ENCODE measurements at regions not wholly inside any gene's neighbourhood (a gene's known extent, or its start where the extent isn't known, plus 50 kb on each side); places are given as distances from the start of the nearest gene placed in this dataset.

GRCh38 chr7:115649429-115649828 lies 381.1 kb downstream of the TFEC start:
- H3K4me3 ChIP-seq (ENCODE audit: low read length in 2 of 2), result no peak overlapping the region
- POLR2A ChIA-PET (ENCODE audit: partially characterized antibody), result interaction anchor here (0.6 kb wide), 1 partner anchor 8 kb away, joined by 4 read pairs; no protein-coding TSS in a partner anchor
- no peaks in the 10 kb centered on the region for H3K4me1 Mint-ChIP-seq
- H3K4me1 ChIP-seq (ENCODE audit: insufficient read depth, low read length), result no peaks in the 10 kb centered on the region
- H3K9me3 Mint-ChIP-seq, result peaks cover 0 to 5% (median 0%) of the 10 kb centered on the region in 8 donors
- no peak overlapping the region for H3K27ac Mint-ChIP-seq
- H3K4me3 Mint-ChIP-seq, result no peak overlapping the region
- CTCF ChIA-PET (ENCODE audit: partially characterized antibody), result no interaction called here
- H3K27me3 Mint-ChIP-seq, result no peaks in the 10 kb centered on the region
- H3K27ac ChIP-seq (ENCODE audit: low read depth, low read length), result no peak overlapping the region
- no peak for DNase-seq
- no peaks in the 10 kb centered on the region for H3K27me3 ChIP-seq (ENCODE audit: insufficient read depth, low read length)
- H3K9me3 ChIP-seq (ENCODE audit: control insufficient read depth in 1 of 2, low read length in 2 of 2), result no peaks in the 10 kb centered on the region
- H3K36me3 Mint-ChIP-seq, result no peaks in the 10 kb centered on the region
- intact Hi-C loops (cut with micrococcal nuclease), result no loop called here
- no peaks in the 10 kb centered on the region for H3K36me3 ChIP-seq (ENCODE audit: insufficient read depth, low read length)

- no peak overlapping the region for H3K4me3 Mint-ChIP-seq
- CTCF ChIA-PET (ENCODE audit: partially characterized antibody), result interaction anchor here (0.6 kb wide), 1 partner anchor 9 kb away, joined by 3 read pairs; no protein-coding TSS in a partner anchor
- H3K4me3 ChIP-seq (ENCODE audit: low read length in 2 of 2), result no peak overlapping the region
- no peak overlapping the region for H3K27ac ChIP-seq (ENCODE audit: low read depth, low read length)
- no peaks in the 10 kb centered on the region for H3K4me1 Mint-ChIP-seq
- H3K4me1 ChIP-seq (ENCODE audit: insufficient read depth, low read length), result no peaks in the 10 kb centered on the region
- POLR2A ChIA-PET (ENCODE audit: partially characterized antibody), result no interaction called here
- H3K27ac Mint-ChIP-seq, result no peak overlapping the region
- H3K27me3 Mint-ChIP-seq, result no peaks in the 10 kb centered on the region
- intact Hi-C loops (cut with micrococcal nuclease), result no loop called here
- H3K9me3 ChIP-seq (ENCODE audit: control insufficient read depth in 1 of 2, low read length in 2 of 2), result no peaks in the 10 kb centered on the region
- DNase-seq, result no peak
- peaks cover 0 to 5% (median under 1%) of the 10 kb centered on the region in 8 donors for H3K9me3 Mint-ChIP-seq
- H3K27me3 ChIP-seq (ENCODE audit: insufficient read depth, low read length), result no peaks in the 10 kb centered on the region
- H3K36me3 Mint-ChIP-seq, result no peaks in the 10 kb centered on the region
- H3K36me3 ChIP-seq (ENCODE audit: insufficient read depth, low read length), result no peaks in the 10 kb centered on the region
Observed at GRCh38 chr7:115647712-115648111, 382.9 kb downstream of the TFEC start.

- no peak overlapping the region for H3K4me3 Mint-ChIP-seq
- DNase-seq, result no peak
- CTCF ChIA-PET (ENCODE audit: partially characterized antibody), result no interaction called here
Observed at GRCh38 chr7:115642194-115642593, 388.4 kb downstream of the TFEC start.

GRCh38 chr7:115638853-115639252 lies 391.7 kb downstream of the TFEC start:
- no peaks in the 10 kb centered on the region for H3K36me3 Mint-ChIP-seq
- H3K4me1 Mint-ChIP-seq, result no peaks in the 10 kb centered on the region
- H3K9me3 Mint-ChIP-seq, result peaks cover 0 to 11% (median 8%) of the 10 kb centered on the region in 8 donors
- no peak overlapping the region for H3K27ac Mint-ChIP-seq
- H3K27me3 Mint-ChIP-seq, result peaks cover 1 to 6% of the 10 kb centered on the region in 2 donors
- peaks cover 0 to 4% of the 10 kb centered on the region in 2 donors for H3K9me3 ChIP-seq (ENCODE audit: control insufficient read depth in 1 of 2, low read length in 2 of 2)
- H3K36me3 ChIP-seq (ENCODE audit: insufficient read depth, low read length), result no peaks in the 10 kb centered on the region
- H3K27ac ChIP-seq (ENCODE audit: low read depth, low read length), result no peak overlapping the region
- no peak for DNase-seq
- ChIA-PET CTCF (ENCODE audit: partially characterized antibody) (interaction anchor here (0.7 kb wide), 1 partner anchor 9 kb away, joined by 3 read pairs; no protein-coding TSS in a partner anchor), POLR2A (ENCODE audit: partially characterized antibody) (no interaction called here)
- no peaks in the 10 kb centered on the region for H3K27me3 ChIP-seq (ENCODE audit: insufficient read depth, low read length)
- no peaks in the 10 kb centered on the region for H3K4me1 ChIP-seq (ENCODE audit: insufficient read depth, low read length)
- H3K4me3 Mint-ChIP-seq, result no peak overlapping the region
- H3K4me3 ChIP-seq (ENCODE audit: low read length in 2 of 2), result no peak overlapping the region
- intact Hi-C loops (cut with micrococcal nuclease), result no loop called here

More at GRCh38 chr7:115642194-115642593, 388.4 kb downstream of the TFEC start:
- POLR2A ChIA-PET (ENCODE audit: partially characterized antibody), result no interaction called here
- H3K36me3 Mint-ChIP-seq, result no peaks in the 10 kb centered on the region
- no peaks in the 10 kb centered on the region for H3K36me3 ChIP-seq (ENCODE audit: insufficient read depth, low read length)
- peaks cover 0 to 4% of the 10 kb centered on the region in 2 donors for H3K9me3 ChIP-seq (ENCODE audit: control insufficient read depth in 1 of 2, low read length in 2 of 2)
- H3K9me3 Mint-ChIP-seq, result peaks cover 0 to 14% (median 9%) of the 10 kb centered on the region in 8 donors
- H3K27me3 ChIP-seq (ENCODE audit: insufficient read depth, low read length), result no peaks in the 10 kb centered on the region
- intact Hi-C loops (cut with micrococcal nuclease), result no loop called here
- H3K27ac ChIP-seq (ENCODE audit: low read depth, low read length), result no peak overlapping the region
- H3K4me3 ChIP-seq (ENCODE audit: low read length in 2 of 2), result no peak overlapping the region
- no peaks in the 10 kb centered on the region for H3K4me1 Mint-ChIP-seq
- no peak overlapping the region for H3K27ac Mint-ChIP-seq
- peaks cover 0 to 3% of the 10 kb centered on the region in 2 donors for H3K27me3 Mint-ChIP-seq
- no peaks in the 10 kb centered on the region for H3K4me1 ChIP-seq (ENCODE audit: insufficient read depth, low read length)

- CTCF ChIA-PET (ENCODE audit: partially characterized antibody), result no interaction called here
- Mint-ChIP-seq H3K27ac (no peak overlapping the region), H3K4me1 (no peaks in the 10 kb centered on the region), H3K9me3 (peaks cover 0 to 8% (median 6%) of the 10 kb centered on the region in 8 donors), H3K27me3 (peaks cover 2 to 6% of the 10 kb centered on the region in 2 donors), H3K4me3 (no peak overlapping the region), H3K36me3 (no peaks in the 10 kb centered on the region)
- no peak for DNase-seq
- Histone ChIP-seq H3K27ac (ENCODE audit: low read depth, low read length) (no peak overlapping the region), H3K4me3 (ENCODE audit: low read length in 2 of 2) (no peak overlapping the region), H3K27me3 (ENCODE audit: insufficient read depth, low read length) (no peaks in the 10 kb centered on the region), H3K4me1 (ENCODE audit: insufficient read depth, low read length) (no peaks in the 10 kb centered on the region), H3K36me3 (ENCODE audit: insufficient read depth, low read length) (no peaks in the 10 kb centered on the region), H3K9me3 (ENCODE audit: control insufficient read depth in 1 of 2, low read length in 2 of 2) (peaks cover 0 to 4% of the 10 kb centered on the region in 2 donors)
- intact Hi-C loops (cut with micrococcal nuclease), result no loop called here
- POLR2A ChIA-PET (ENCODE audit: partially characterized antibody), result no interaction called here
Observed at GRCh38 chr7:115637128-115637527, 393.4 kb downstream of the TFEC start.

- Mint-ChIP-seq H3K27me3 (peaks cover 2 to 6% of the 10 kb centered on the region in 2 donors), H3K36me3 (no peaks in the 10 kb centered on the region), H3K9me3 (peaks cover 0 to 3% (median 0%) of the 10 kb centered on the region in 8 donors), H3K4me1 (no peaks in the 10 kb centered on the region), H3K4me3 (no peak overlapping the region), H3K27ac (no peak overlapping the region)
- Histone ChIP-seq H3K27ac (ENCODE audit: low read depth, low read length) (no peak overlapping the region), H3K27me3 (ENCODE audit: insufficient read depth, low read length) (no peaks in the 10 kb centered on the region), H3K4me1 (ENCODE audit: insufficient read depth, low read length) (no peaks in the 10 kb centered on the region), H3K36me3 (ENCODE audit: insufficient read depth, low read length) (no peaks in the 10 kb centered on the region), H3K9me3 (ENCODE audit: control insufficient read depth in 1 of 2, low read length in 2 of 2) (no peaks in the 10 kb centered on the region), H3K4me3 (ENCODE audit: low read length in 2 of 2) (no peak overlapping the region)
- intact Hi-C loops (cut with micrococcal nuclease), result no loop called here
- DNase-seq, result no peak
- ChIA-PET POLR2A (ENCODE audit: partially characterized antibody) (no interaction called here), CTCF (ENCODE audit: partially characterized antibody) (no interaction called here)
Observed at GRCh38 chr7:115635876-115636275, 394.7 kb downstream of the TFEC start.

GRCh38 chr7:115635376-115635775 lies 395.2 kb downstream of the TFEC start:
- Mint-ChIP-seq H3K9me3 (peaks cover 0 to 3% (median 0%) of the 10 kb centered on the region in 8 donors), H3K36me3 (no peaks in the 10 kb centered on the region), H3K4me1 (no peaks in the 10 kb centered on the region), H3K27me3 (peaks cover 2 to 6% of the 10 kb centered on the region in 2 donors), H3K4me3 (no peak overlapping the region), H3K27ac (no peak overlapping the region)
- H3K36me3 ChIP-seq (ENCODE audit: insufficient read depth, low read length), result no peaks in the 10 kb centered on the region
- H3K4me3 ChIP-seq (ENCODE audit: low read length in 2 of 2), result no peak overlapping the region
- ChIA-PET CTCF (ENCODE audit: partially characterized antibody) (no interaction called here), POLR2A (ENCODE audit: partially characterized antibody) (no interaction called here)
- DNase-seq, result no peak
- intact Hi-C loops (cut with micrococcal nuclease), result no loop called here
- H3K27me3 ChIP-seq (ENCODE audit: insufficient read depth, low read length), result no peaks in the 10 kb centered on the region
- no peaks in the 10 kb centered on the region for H3K4me1 ChIP-seq (ENCODE audit: insufficient read depth, low read length)
- no peak overlapping the region for H3K27ac ChIP-seq (ENCODE audit: low read depth, low read length)
- no peaks in the 10 kb centered on the region for H3K9me3 ChIP-seq (ENCODE audit: control insufficient read depth in 1 of 2, low read length in 2 of 2)

- Mint-ChIP-seq H3K27ac (no peak overlapping the region), H3K4me1 (no peaks in the 10 kb centered on the region), H3K36me3 (no peaks in the 10 kb centered on the region), H3K9me3 (peaks cover 0 to under 1% (median 0%) of the 10 kb centered on the region in 8 donors), H3K27me3 (peaks cover 2 to 3% of the 10 kb centered on the region in 2 donors), H3K4me3 (no peak overlapping the region)
- intact Hi-C loops (cut with micrococcal nuclease), result no loop called here
- Histone ChIP-seq H3K27ac (ENCODE audit: low read depth, low read length) (no peak overlapping the region), H3K9me3 (ENCODE audit: control insufficient read depth in 1 of 2, low read length in 2 of 2) (no peaks in the 10 kb centered on the region), H3K27me3 (ENCODE audit: insufficient read depth, low read length) (no peaks in the 10 kb centered on the region), H3K36me3 (ENCODE audit: insufficient read depth, low read length) (no peaks in the 10 kb centered on the region), H3K4me3 (ENCODE audit: low read length in 2 of 2) (no peak overlapping the region), H3K4me1 (ENCODE audit: insufficient read depth, low read length) (no peaks in the 10 kb centered on the region)
- ChIA-PET CTCF (ENCODE audit: partially characterized antibody) (no interaction called here), POLR2A (ENCODE audit: partially characterized antibody) (no interaction called here)
- DNase-seq, result no peak
Observed at GRCh38 chr7:115634633-115635032, 395.9 kb downstream of the TFEC start.

Data from CD4-positive, alpha-beta memory T cell (primary cell).